NCI-H146 treated with DMSO at 0.1 percent for 48 hours (cell line): ENCODE measurements at regions not wholly inside any gene's neighbourhood (a gene's known extent, or its start where the extent isn't known, plus 50 kb on each side); places are given as distances from the start of the nearest gene placed in this dataset.
A peak's percentile ranks its signal among the peaks of the same experiment; 100 is the strongest.

Experiments used
- DNase-seq: peaks from one replicate; lab custom pipeline; 2025; ENCODE audit not compliant: unreplicated experiment; lab: John Stamatoyannopoulos, UW

- peak; percentile 15 for DNase-seq
These were observed 261.4 kb upstream of the PITRM1 start for GRCh38 chr10:3433988-3434387.

DNA sequence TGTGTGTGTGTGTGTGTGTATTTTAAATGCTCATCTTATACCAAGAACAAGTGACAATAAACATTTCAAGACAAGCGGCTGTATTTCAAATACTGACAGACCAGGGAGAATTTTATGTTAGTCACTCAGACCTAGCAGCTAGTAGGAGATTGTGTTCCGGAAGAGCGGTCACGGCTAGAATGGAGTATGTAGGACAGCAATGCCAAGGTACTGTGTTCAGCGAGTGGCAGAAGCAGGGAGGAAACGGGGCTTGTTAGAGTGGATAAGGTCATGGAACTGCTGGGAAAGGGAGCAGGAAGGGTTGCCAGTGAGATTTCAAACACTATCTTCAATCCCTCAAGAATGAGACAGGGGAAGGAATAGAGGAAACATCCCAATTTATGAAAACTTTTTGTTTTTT is 260.5 kb upstream of the PITRM1 start:
- DNase-seq, result no peak

- DNase-seq, result no peak
These were observed 259.7 kb upstream of the PITRM1 start for GRCh38 chr10:3432081-3432825.

- DNase-seq, result no peak
These were observed 257.9 kb upstream of the PITRM1 start for GRCh38 chr10:3430501-3430900.

- DNase-seq, result no peak
These were observed 257.1 kb upstream of the PITRM1 start for GRCh38 chr10:3429676-3430075.

GRCh38 chr10:3428826-3429225 is 256.2 kb upstream of the PITRM1 start:
- no peak for DNase-seq

GRCh38 chr10:3427950-3428354 is 255.4 kb upstream of the PITRM1 start:
- no peak for DNase-seq

- DNase-seq, result no peak
These were observed 254.8 kb upstream of the PITRM1 start for GRCh38 chr10:3427347-3427746.

GRCh38 chr10:3426190-3426845 is 253.7 kb upstream of the PITRM1 start:
- no peak for DNase-seq

DNA sequence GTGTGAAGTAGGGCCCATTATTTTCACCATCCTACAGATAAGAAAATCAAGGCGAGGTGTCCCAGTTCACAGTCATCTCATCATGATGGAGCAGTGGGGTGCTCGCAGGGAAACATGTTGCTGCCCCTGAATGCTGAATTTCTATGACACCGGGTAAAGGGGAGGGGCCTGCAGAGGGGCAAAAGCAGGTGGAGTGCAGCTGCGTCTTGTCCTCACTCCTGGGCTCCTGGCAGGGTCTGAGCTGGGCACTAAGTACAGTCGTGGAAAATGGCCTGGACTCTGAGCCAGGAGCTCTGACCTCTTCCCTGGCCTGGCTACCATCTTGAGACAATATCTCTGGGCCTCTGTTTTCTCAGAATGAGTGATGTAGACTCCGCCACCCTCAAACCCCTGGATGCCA is 253.1 kb upstream of the PITRM1 start:
- DNase-seq, result no peak

- DNase-seq, result no peak
These were observed 252.7 kb upstream of the PITRM1 start for GRCh38 chr10:3425261-3425660.

- peak; percentile 78 for DNase-seq
These were observed 251.7 kb upstream of the PITRM1 start for GRCh38 chr10:3424111-3424851.

- no peak for DNase-seq
These were observed 250.8 kb upstream of the PITRM1 start for GRCh38 chr10:3423384-3423783.

DNA sequence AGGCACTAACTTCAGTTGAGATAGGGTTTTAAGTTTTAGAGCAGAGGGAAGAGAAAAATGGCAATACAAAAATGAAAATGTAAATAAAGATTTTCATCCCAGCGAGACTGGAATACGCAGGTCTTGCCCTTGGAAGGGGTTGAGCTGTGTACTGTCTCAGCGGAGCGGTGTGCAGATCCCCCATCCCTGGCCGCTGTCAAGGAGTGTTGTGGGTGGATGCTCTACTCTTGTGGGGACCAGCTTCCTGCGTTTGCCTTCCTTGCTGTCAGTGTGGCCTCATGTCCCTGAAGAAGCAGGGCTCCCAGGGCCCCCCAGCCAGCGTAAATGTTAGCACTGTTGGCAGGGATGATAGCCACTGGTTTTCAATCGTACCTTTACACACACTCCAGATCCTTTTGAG is 249.7 kb upstream of the PITRM1 start:
- DNase-seq, result no peak

- no peak for DNase-seq
These were observed 249.1 kb upstream of the PITRM1 start for GRCh38 chr10:3421537-3422257.

GRCh38 chr10:3420527-3421469 is 248.2 kb upstream of the PITRM1 start:
- peak; percentile 20 for DNase-seq

- DNase-seq, result no peak
These were observed 247.3 kb upstream of the PITRM1 start for GRCh38 chr10:3419719-3420495.

GRCh38 chr10:3418926-3419325 is 246.3 kb upstream of the PITRM1 start:
- DNase-seq, result no peak

- DNase-seq, result no peak
These were observed 245.6 kb upstream of the PITRM1 start for GRCh38 chr10:3418041-3418754.
